Neural cell (in vitro differentiated cells): ENCODE measurements at regions not wholly inside any gene's neighbourhood (a gene's known extent, or its start where the extent isn't known, plus 50 kb on each side); places are given as distances from the start of the nearest gene placed in this dataset.
"Not testable (repeated sequence)": the region's sequence is repeated elsewhere in the genome, so short reads cannot be mapped to it uniquely, and the experiment has no call there.

Experiments used
- H2AFZ ChIP-seq: fragments of 200-600, 300-800 bp; sonication (generic), shearing (Covaris generic); 2 replicates; pipeline ENCODE4 v1.6.0; 2014; ENCODE audit warnings: low read depth, mild to moderate bottlenecking, antibody characterized with exemption, low read length, moderate library complexity
- H3F3A ChIP-seq: fragments of 200-600 bp; shearing (Covaris generic); 2 replicates; pipeline ENCODE4 v1.6.1; 2016; ENCODE audit warnings: mild to moderate bottlenecking, moderate library complexity, mixed read lengths, antibody characterized with exemption, low read length; ENCODE audit not compliant: insufficient read depth, poor library complexity, severe bottlenecking
- H3K27ac ChIP-seq: fragments of 200-600, 300-800 bp; sonication (generic), shearing (Covaris generic); 2 replicates; pipeline ENCODE4 v1.5.1; 2014; ENCODE audit warnings: mild to moderate bottlenecking, low read length, moderate library complexity
- H3K27me3 ChIP-seq: fragments of 300-800, 200-600 bp; sonication (generic), shearing (Covaris generic); 2 replicates; pipeline ENCODE4 v1.6.0; 2014; ENCODE audit warnings: mild to moderate bottlenecking, low read depth, low read length, moderate library complexity; ENCODE audit not compliant: insufficient read depth
- H3K36me3 ChIP-seq: fragments of 300-800, 200-600 bp; sonication (generic), shearing (Covaris generic); 2 replicates; pipeline ENCODE4 v1.5.1; 2014; ENCODE audit warnings: mild to moderate bottlenecking, antibody characterized with exemption, low read length, moderate library complexity; ENCODE audit not compliant: insufficient read depth
- H3K4me2 ChIP-seq: fragments of 300-800, 200-600 bp; sonication (generic), shearing (Covaris generic); 2 replicates; pipeline ENCODE4 v1.6.0; 2014; ENCODE audit warnings: mild to moderate bottlenecking, low read length
- H3K4me3 ChIP-seq: fragments of 300-800, 200-600 bp; sonication (generic), shearing (Covaris generic); 2 replicates; pipeline ENCODE4 v1.5.1; 2014; ENCODE audit warnings: mild to moderate bottlenecking, low read length, moderate library complexity
- H3K79me2 ChIP-seq: fragments of 200-600 bp; shearing (Covaris generic); replicated peaks from 2 replicates; pipeline ENCODE4 v1.6.0; 2014; ENCODE audit warnings: mild to moderate bottlenecking, low read length, moderate library complexity; ENCODE audit not compliant: insufficient read depth
- H3K9ac ChIP-seq: fragments of 300-800, 200-600 bp; sonication (generic), shearing (Covaris generic); 2 replicates; pipeline ENCODE4 v1.6.1; 2016; ENCODE audit warnings: mild to moderate bottlenecking, low read length, mixed read lengths
- H3K9me2 ChIP-seq: fragments of 200-600 bp; shearing (Covaris generic); 2 replicates; pipeline ENCODE4 v1.6.1; 2016; ENCODE audit warnings: mild to moderate bottlenecking, low read length, mixed read lengths; ENCODE audit not compliant: insufficient read depth
- H3K9me3 ChIP-seq: fragments of 200-600, 300-800 bp; sonication (generic), shearing (Covaris generic); 2 replicates; pipeline ENCODE4 v1.6.1; 2016; ENCODE audit warnings: mild to moderate bottlenecking, mixed run types, low read length, moderate library complexity, mixed read lengths
- H4K20me1 ChIP-seq: fragments of 200-600 bp; shearing (Covaris generic); 2 replicates; pipeline ENCODE4 v1.6.1; 2016; ENCODE audit warnings: mild to moderate bottlenecking, mixed run types; ENCODE audit not compliant: insufficient read depth
- EP300 ChIP-seq: fragments of 450-650 bp; conservative IDR thresholded peaks from 2 replicates; pipeline ENCODE4 v1.6.1; 2014; ENCODE audit warnings: antibody characterized with exemption, mild to moderate bottlenecking, moderate library complexity; ENCODE audit not compliant: poor library complexity, severe bottlenecking
- EZH2 ChIP-seq: fragments of 200-600, 300-800 bp; shearing (Covaris generic), sonication (generic); IDR thresholded peaks from 2 replicates; pipeline ENCODE4 v1.6.1; 2014; ENCODE audit warnings: antibody characterized with exemption, low read length, borderline replicate concordance, mild to moderate bottlenecking; ENCODE audit not compliant: insufficient read depth, poor library complexity, severe bottlenecking
- MXI1 ChIP-seq: fragments of 450-650 bp; conservative IDR thresholded peaks from 2 replicates; pipeline ENCODE4 v1.6.1; 2014; ENCODE audit warnings: antibody characterized with exemption, mild to moderate bottlenecking; ENCODE audit not compliant: poor library complexity, severe bottlenecking
- POLR2AphosphoS5 ChIP-seq: IDR thresholded peaks from 2 replicates; pipeline ENCODE4 v1.6.1; 2012
- RAD21 ChIP-seq: fragments of 450-650 bp; conservative IDR thresholded peaks from 2 replicates; pipeline ENCODE4 v1.6.1; 2014; ENCODE audit warnings: antibody characterized with exemption, mild to moderate bottlenecking, moderate library complexity
- SMC3 ChIP-seq: fragments of 450-650 bp; conservative IDR thresholded peaks from 2 replicates; pipeline ENCODE4 v1.6.1; 2014; ENCODE audit warnings: antibody characterized with exemption, mild to moderate bottlenecking, moderate library complexity; ENCODE audit not compliant: poor library complexity
- TAF1 ChIP-seq: IDR thresholded peaks from 2 replicates; pipeline ENCODE4 v1.6.1; 2012; ENCODE audit warnings: low read depth
- TF ChIP-seq, protein P1 (sequence below): fragments of 450-650 bp; IDR thresholded peaks from 2 replicates; pipeline ENCODE4 v1.5.1; 2014; ENCODE audit warnings: antibody characterized with exemption, mild to moderate bottlenecking, moderate library complexity; ENCODE audit not compliant: poor library complexity, severe bottlenecking
- TF ChIP-seq, protein P2 (sequence below): IDR thresholded peaks from 2 replicates; pipeline ENCODE4 v1.6.1; 2012; ENCODE audit warnings: borderline replicate concordance

DNA sequence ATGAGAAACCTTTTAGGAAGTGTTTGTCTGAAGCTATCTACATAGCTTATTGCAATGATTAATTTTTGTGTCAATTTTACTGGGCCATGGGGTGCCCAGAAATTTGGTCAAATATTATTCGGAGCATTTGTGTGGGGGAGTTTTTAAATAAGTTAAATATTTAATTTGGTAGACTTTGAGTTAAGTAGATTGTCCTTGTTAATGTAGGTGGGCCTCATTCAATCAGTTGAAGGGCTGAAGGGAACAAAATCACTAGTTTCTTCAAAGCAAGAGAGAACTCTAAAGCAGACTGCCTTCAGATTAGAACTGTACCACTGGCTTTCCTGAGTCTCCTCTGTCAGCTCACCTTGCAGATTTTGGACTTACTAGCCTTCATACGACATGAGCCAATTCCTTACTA is 1008.6 kb upstream of the ADAMTS5 start:
- H3K9ac ChIP-seq: no peak overlapping the region
- H3F3A ChIP-seq: no peaks in the 10 kb centered on the region
- no peaks in the 10 kb centered on the region for H3K9me2 ChIP-seq
- no peak overlapping the region for H3K4me2 ChIP-seq
- H4K20me1 ChIP-seq: no peaks in the 10 kb centered on the region
- no peaks in the 10 kb centered on the region for H3K27me3 ChIP-seq
- no peaks in the 10 kb centered on the region for H3K36me3 ChIP-seq
- H2AFZ ChIP-seq: no peak overlapping the region
- no peaks in the 10 kb centered on the region for H3K9me3 ChIP-seq
- TF ChIP-seq POLR2AphosphoS5 (no peak), EP300 (no peak), MXI1 (no peak), EZH2 (no peak), SMC3 (no peak), RAD21 (no peak), TAF1 (no peak)
- TF ChIP-seq, protein P1, sequence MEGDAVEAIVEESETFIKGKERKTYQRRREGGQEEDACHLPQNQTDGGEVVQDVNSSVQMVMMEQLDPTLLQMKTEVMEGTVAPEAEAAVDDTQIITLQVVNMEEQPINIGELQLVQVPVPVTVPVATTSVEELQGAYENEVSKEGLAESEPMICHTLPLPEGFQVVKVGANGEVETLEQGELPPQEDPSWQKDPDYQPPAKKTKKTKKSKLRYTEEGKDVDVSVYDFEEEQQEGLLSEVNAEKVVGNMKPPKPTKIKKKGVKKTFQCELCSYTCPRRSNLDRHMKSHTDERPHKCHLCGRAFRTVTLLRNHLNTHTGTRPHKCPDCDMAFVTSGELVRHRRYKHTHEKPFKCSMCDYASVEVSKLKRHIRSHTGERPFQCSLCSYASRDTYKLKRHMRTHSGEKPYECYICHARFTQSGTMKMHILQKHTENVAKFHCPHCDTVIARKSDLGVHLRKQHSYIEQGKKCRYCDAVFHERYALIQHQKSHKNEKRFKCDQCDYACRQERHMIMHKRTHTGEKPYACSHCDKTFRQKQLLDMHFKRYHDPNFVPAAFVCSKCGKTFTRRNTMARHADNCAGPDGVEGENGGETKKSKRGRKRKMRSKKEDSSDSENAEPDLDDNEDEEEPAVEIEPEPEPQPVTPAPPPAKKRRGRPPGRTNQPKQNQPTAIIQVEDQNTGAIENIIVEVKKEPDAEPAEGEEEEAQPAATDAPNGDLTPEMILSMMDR: no peak
- TF ChIP-seq, protein P2, sequence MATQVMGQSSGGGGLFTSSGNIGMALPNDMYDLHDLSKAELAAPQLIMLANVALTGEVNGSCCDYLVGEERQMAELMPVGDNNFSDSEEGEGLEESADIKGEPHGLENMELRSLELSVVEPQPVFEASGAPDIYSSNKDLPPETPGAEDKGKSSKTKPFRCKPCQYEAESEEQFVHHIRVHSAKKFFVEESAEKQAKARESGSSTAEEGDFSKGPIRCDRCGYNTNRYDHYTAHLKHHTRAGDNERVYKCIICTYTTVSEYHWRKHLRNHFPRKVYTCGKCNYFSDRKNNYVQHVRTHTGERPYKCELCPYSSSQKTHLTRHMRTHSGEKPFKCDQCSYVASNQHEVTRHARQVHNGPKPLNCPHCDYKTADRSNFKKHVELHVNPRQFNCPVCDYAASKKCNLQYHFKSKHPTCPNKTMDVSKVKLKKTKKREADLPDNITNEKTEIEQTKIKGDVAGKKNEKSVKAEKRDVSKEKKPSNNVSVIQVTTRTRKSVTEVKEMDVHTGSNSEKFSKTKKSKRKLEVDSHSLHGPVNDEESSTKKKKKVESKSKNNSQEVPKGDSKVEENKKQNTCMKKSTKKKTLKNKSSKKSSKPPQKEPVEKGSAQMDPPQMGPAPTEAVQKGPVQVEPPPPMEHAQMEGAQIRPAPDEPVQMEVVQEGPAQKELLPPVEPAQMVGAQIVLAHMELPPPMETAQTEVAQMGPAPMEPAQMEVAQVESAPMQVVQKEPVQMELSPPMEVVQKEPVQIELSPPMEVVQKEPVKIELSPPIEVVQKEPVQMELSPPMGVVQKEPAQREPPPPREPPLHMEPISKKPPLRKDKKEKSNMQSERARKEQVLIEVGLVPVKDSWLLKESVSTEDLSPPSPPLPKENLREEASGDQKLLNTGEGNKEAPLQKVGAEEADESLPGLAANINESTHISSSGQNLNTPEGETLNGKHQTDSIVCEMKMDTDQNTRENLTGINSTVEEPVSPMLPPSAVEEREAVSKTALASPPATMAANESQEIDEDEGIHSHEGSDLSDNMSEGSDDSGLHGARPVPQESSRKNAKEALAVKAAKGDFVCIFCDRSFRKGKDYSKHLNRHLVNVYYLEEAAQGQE: no peak
- no peak overlapping the region for H3K4me3 ChIP-seq
- H3K27ac ChIP-seq: no peak overlapping the region
- H3K79me2 ChIP-seq: no peaks in the 10 kb centered on the region

DNA sequence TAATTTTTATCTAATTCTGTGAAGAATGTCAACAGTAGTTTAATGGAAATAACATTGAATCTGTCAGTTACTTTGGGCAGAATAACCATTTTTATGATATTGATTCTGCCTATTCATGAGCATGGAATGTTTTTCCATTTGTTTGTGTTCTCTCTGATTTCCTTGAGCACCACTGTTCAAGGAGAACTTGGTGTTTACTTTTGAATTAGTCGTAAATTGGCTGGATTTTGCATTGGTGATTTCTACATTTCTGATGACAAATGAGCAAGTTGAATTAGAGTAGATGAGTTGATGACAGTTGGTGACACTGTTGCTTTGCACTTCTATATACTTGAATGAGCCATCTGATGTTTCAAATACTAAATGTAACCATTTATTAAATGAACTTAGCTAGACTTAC is 1007.3 kb upstream of the ADAMTS5 start:
- H3F3A ChIP-seq, H3K27me3 ChIP-seq, H3K36me3 ChIP-seq, H3K4me2 ChIP-seq, H3K79me2 ChIP-seq, H3K9ac ChIP-seq, H4K20me1 ChIP-seq, H3K9me3 ChIP-seq, H3K9me2 ChIP-seq, H3K4me3 ChIP-seq, H3K27ac ChIP-seq, H2AFZ ChIP-seq: not testable (repeated sequence)

DNA sequence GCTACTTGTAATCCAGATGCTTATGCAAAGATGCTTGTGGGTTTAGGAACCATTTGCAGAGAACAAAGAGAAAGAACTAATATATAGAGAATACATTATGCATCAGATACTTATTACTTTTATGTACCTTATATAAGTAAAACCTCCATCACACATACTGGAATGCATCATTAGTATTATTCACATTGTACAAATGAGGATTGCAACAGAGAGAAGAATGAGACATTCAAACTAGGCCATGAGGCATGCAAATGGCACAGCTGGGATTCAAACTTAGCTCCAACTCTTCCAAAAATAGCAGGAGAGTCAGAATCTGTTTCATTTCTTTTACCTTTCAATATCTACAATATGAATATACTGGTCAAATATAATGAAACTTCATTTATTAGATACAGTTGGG is 1001.4 kb upstream of the ADAMTS5 start:
- not testable (repeated sequence) for H3F3A ChIP-seq, H4K20me1 ChIP-seq, H3K4me3 ChIP-seq, H3K27ac ChIP-seq, H3K9ac ChIP-seq, H3K27me3 ChIP-seq, H3K79me2 ChIP-seq, H3K9me2 ChIP-seq, H3K4me2 ChIP-seq, H3K36me3 ChIP-seq, H2AFZ ChIP-seq, H3K9me3 ChIP-seq
